ENCODE measurements at regions not wholly inside any gene's neighbourhood (a gene's known extent, or its start where the extent isn't known, plus 50 kb on each side); places are given as distances from the start of the nearest gene placed in this dataset.

- no peak for DNase-seq (ENCODE audit: low spot score)
- in situ Hi-C loops (cut with MboI; ENCODE audit: low sequenced_read_pairs, unreplicated experiment): no loop called here
- TF ChIP-seq, protein P1, sequence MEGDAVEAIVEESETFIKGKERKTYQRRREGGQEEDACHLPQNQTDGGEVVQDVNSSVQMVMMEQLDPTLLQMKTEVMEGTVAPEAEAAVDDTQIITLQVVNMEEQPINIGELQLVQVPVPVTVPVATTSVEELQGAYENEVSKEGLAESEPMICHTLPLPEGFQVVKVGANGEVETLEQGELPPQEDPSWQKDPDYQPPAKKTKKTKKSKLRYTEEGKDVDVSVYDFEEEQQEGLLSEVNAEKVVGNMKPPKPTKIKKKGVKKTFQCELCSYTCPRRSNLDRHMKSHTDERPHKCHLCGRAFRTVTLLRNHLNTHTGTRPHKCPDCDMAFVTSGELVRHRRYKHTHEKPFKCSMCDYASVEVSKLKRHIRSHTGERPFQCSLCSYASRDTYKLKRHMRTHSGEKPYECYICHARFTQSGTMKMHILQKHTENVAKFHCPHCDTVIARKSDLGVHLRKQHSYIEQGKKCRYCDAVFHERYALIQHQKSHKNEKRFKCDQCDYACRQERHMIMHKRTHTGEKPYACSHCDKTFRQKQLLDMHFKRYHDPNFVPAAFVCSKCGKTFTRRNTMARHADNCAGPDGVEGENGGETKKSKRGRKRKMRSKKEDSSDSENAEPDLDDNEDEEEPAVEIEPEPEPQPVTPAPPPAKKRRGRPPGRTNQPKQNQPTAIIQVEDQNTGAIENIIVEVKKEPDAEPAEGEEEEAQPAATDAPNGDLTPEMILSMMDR (IDR thresholded peaks at IDR 0.05; ENCODE audit: borderline replicate concordance, control extremely low read depth, extremely low read depth, insufficient read depth, missing control alignments): no peak
Observed at GRCh38 chr4:149031399-149031798, 589.2 kb upstream of the NR3C2 start.

DNA sequence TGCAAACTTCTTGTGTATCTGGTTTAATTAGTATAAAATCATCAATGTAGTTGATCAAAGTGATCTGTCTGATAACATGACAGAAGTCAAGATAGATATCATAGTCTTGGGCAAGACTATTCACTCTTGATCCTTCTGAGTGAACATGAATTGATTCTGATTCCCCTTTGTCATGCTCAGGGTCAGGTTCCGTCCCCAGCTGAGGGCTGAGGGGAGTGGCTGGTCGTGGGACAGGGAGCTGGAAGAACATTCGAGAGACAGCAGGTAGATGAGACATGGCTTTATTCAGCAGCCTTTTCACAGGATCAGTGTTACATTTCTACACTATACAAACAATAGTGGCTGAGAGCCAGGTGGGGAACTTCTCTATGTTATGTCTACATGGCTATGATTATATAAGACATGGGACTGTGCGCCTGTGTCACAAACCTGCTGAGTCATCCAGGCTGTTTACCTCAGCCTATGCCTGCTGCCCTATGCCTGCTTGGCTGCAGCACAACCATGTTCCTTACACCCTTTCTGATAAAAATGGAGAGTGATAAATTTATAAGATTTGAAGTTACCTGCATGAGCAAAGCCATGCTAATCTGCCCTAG is 586.9 kb upstream of the NR3C2 start:
- no peak for DNase-seq (ENCODE audit: low spot score)
- in situ Hi-C loops (cut with MboI; ENCODE audit: low sequenced_read_pairs, unreplicated experiment): no loop called here
- TF ChIP-seq, protein P1 (IDR thresholded peaks at IDR 0.05; ENCODE audit: borderline replicate concordance, control extremely low read depth, extremely low read depth, insufficient read depth, missing control alignments): no peak

- in situ Hi-C loops (cut with MboI; ENCODE audit: low sequenced_read_pairs, unreplicated experiment): no loop called here
- TF ChIP-seq, protein P1 (IDR thresholded peaks at IDR 0.05; ENCODE audit: borderline replicate concordance, control extremely low read depth, extremely low read depth, insufficient read depth, missing control alignments): no peak
Observed at GRCh38 chr4:149026696-149027095, 584.5 kb upstream of the NR3C2 start.

GRCh38 chr4:149017002-149017734 is 575.0 kb upstream of the NR3C2 start:
- TF ChIP-seq, protein P1 (IDR thresholded peaks at IDR 0.05; ENCODE audit: borderline replicate concordance, control extremely low read depth, extremely low read depth, insufficient read depth, missing control alignments): no peak
- in situ Hi-C loops (cut with MboI; ENCODE audit: low sequenced_read_pairs, unreplicated experiment): no loop called here
- no peak for DNase-seq (ENCODE audit: low spot score)

More at GRCh38 chr4:149026696-149027095, 584.5 kb upstream of the NR3C2 start:
- no peak for DNase-seq (ENCODE audit: low spot score)

DNA sequence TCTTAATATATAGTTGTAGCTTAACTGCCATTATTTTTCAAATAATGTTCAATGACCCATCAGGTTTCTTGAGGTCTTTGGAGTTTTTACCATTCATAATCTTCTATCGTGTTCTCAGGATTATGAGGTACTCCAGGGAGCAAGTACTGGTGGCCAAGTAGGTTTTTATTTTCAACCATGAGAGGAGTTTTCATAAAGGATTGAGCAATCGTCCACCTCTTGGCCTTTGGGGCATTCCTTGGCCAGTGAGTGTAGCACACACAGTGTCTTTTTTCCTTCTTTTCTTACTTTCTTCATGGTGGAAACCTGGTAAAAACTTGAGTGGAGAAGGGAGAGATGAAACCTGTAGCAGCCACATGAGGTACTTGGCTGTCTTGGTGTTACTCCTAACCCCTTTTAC is 567.0 kb upstream of the NR3C2 start:
- TF ChIP-seq, protein P1 (IDR thresholded peaks at IDR 0.05; ENCODE audit: borderline replicate concordance, control extremely low read depth, extremely low read depth, insufficient read depth, missing control alignments): no peak
- in situ Hi-C loops (cut with MboI; ENCODE audit: low sequenced_read_pairs, unreplicated experiment): no loop called here
- no peak for DNase-seq (ENCODE audit: low spot score)

DNA sequence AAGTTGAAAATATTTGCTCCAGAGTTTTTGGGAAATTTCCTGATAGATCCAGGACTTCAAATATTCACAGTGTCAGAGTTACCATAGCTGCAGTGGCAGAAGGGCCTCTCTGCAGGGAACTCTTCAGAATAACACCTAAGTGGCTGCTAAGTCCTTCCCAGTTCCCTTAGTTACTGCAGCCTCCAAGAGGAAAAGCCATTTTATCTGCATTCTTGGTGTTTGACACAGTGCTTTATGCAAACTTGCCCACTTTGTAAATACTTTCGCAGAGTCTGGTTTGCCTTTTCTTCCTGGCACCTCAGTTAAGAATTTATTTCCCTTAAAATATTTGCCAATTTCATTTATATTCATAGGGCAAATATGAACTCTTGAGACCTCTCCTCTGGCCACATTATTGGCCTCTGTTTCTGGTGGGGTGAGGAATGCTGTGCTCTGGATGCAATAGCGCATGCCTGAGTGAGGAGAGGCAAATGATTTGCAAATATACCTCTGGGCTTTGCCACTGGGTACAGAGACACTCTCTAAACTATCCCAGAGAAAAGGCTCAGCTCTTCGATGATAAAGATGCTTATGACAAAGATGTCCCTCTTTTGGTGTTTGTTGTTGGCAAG is 566.3 kb upstream of the NR3C2 start:
- TF ChIP-seq, protein P1 (IDR thresholded peaks at IDR 0.05; ENCODE audit: borderline replicate concordance, control extremely low read depth, extremely low read depth, insufficient read depth, missing control alignments): no peak
- in situ Hi-C loops (cut with MboI; ENCODE audit: low sequenced_read_pairs, unreplicated experiment): no loop called here
- no peak for DNase-seq (ENCODE audit: low spot score)
